ENCODE measurements at regions not wholly inside any gene's neighbourhood (a gene's known extent, or its start where the extent isn't known, plus 50 kb on each side); places are given as distances from the start of the nearest gene placed in this dataset.
A peak's percentile ranks its signal among the peaks of the same experiment; 100 is the strongest.
"Not testable (repeated sequence)": the region's sequence is repeated elsewhere in the genome, so short reads cannot be mapped to it uniquely, and the experiment has no call there.

DNA sequence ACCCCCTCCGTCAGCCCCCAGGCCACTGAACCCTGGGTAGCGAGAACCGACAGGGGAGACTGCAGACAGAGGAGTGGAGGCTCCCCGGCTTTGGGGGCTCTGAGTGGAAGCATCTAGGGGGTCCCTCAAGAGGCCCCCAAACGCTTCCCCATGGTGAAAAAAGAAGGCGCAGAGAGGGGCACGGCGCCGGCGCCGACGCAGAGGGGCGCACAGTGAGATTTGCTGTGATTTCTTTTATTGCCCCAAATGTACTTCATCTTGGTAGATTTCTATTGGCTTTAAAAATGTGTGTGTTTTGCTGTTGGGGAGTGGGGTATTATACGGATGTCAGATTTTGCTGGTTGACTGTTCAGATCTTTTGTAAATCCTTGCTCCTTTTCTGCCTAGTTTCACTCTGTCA is 392.9 kb downstream of the GOLGA6L6 start:
- DNase-seq, result not testable (repeated sequence)

DNA sequence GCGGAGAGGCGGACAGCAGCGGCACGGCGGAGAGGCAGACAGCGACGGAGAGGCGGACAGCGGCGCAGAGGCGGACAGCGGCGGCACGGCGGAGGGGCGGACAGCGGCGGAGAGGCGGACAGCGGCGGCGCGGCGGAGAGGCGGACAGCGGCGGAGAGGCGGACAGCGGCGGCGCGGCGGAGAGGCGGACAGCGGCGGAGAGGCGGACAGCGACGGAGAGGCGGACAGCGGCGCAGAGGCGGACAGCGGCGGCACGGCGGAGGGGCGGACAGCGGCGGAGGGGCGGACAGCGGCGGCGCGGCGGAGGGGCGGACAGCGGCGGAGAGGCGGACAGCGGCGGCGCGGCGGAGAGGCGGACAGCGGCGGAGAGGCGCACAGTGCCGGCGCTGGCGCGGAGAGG is 393.6 kb downstream of the GOLGA6L6 start:
- DNase-seq, result not testable (repeated sequence)

DNA sequence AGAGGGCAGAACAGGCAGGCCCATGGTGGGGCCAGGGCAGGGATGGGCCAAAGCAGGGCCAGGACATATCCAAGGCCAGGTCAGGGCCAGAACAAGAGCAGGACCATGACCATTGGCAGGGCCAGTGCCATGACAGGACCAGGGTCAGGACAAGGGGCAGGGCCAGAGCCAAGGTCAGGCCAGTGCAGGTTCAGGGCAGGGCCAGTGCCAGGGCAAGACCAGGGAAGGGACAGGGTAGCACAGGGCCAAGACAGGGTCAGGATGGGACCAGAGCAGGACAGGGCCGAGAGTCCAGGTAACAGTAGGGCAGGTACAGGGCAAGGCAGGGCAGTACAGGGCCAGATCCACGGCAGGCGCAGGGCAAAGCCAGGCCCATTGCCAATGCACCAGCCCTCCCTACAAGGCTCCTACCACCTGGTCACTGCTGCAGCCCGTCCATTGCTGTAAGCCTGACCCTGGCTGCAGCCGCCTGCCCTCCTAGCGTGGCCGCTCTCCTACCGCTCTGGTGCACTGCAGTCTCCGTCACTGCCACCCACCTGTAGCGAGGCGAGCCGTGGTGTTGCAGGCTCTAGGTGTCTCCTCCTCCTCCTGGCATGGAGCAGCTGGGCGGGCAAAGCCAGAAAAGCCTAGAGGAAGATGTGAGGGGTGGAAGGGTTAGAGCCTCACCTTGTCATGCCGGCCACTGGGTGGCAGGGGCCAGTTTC is 397.1 kb downstream of the GOLGA6L6 start:
- not testable (repeated sequence) for DNase-seq

DNA sequence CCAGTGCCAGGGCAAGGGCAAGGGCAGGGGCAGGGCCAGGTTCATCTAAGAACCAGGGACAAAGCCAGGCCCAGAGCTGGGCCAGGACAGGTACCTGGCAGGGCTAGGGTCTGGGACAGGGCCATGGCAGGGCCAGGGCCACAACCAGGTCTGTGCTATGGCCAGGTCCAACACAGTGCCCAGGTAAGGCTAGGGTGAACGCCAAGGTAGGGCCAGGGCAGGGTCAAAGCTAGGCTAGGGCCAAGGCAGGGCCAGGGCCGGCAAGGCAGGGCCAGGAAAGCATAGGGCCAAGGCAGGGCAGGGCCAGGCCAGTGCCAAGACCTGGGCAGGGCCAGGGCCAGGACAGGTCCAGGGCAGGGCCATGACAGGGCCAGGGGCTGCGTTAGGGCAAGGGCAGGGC is 398.7 kb downstream of the GOLGA6L6 start:
- not testable (repeated sequence) for DNase-seq

DNA sequence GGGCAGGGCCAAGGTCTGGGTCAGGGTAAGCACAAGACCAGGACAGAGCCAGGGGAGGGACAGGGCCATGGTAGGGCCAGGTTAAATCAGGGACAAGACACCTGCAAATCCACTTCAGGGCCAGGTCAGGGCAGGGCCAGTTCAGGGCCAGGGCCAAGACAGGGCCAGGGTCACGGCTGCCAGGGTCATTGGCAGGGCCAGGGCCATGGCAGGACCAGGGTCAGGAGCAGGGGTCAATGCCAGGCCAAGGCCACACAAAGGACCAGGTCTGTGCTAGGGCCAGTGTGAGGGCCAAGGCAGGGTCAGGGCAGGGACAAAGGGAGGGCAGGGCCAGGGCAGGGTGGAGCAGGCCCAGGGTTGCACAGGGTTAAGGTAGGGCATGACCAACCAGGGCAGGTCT is 399.2 kb downstream of the GOLGA6L6 start:
- peak in 1 of 2 donors; percentile 1 for DNase-seq

DNA sequence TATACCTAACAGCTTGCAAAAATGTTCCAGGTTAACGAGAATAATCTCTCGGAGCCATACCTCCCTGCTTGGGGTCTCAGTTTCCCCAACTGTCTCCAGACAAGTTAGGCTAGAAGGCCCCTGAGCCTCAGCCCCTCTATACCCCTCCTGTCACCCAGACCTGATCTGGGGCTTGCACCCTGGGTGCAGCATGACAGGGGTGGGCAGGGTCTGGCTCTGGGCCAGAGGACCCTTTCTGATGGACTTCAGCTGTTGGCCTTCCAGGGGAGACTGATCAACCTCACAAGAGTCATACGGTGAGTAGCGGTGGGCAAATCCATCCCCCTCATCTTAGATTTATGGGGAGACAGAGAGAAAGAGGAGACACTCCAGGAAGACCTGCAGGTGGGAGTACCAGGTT is 416.9 kb downstream of the GOLGA6L6 start:
- DNase-seq, result not testable (repeated sequence)

DNA sequence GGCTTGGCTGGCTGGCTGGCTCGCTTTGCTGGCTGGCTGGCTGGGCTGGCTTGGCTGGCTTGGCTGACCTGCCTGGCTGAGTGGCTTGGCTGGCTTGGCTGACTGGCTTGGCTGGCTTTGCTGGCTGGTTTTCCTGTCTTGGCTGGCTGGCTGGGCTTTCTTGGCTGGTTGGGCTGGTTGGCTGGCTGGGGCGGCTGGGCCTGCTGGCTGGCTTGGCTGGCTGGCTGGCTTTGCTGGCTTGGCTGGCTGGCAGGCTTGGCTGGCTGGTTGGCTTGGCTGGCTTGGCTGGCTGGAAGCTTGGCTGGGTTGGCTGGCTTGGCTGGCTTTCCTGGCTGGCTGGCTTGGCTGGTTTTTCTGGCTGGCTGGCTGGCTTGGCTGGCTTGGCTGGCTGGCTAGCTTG is 435.6 kb downstream of the GOLGA6L6 start:
- DNase-seq, result peak in 1 of 2 donors; percentile 2

DNA sequence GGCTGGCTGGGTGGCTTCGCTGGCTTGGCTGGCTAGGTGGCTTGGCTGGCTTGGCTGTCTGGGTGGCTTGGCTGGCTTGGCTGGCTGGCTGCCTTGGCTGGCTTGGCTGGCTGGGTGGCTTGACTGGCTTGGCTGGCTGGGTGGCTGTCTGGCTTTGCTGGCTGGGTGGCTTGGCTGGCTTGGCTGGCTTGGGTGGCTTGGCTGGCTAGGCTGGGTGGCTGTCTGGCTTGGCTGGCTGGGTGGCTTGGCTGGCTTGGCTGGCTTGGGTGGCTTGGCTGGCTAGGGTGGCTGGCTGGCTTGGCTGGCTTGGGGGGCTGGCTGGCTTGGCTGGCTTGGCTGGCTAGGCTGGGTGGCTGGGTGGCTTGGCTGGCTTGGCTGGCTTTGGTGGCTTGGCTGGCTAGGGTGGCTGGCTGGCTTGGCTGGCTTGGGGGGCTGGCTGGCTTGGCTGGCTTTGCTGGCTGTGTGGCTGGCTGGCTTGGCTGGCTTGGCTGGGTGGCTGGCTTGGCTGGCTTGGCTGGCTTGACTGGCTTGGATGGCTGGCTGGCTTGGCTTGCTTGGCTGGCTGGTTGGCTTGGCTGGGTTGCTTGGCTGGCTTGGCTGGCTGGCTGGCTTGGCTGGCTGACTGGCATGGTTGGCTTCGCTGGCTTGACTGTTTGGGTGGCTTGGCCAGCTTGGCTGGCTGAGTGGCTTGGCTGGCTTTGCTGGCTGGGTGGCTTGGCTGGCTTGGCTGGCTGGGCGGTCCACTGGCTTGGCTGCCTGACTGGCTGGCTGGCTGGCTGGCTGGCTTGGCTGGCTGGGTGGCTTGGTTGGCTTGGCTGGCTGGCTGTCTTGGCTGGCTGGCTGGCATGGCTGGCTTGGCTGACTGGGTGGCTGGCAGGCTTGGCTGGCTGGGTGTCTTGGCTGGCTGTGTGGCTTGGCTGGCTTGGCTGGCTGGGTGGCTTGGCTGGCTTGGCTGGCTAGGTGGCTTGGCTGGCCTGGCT is 436.3 kb downstream of the GOLGA6L6 start:
- peak in 1 of 2 donors; percentile 0 for DNase-seq

DNA sequence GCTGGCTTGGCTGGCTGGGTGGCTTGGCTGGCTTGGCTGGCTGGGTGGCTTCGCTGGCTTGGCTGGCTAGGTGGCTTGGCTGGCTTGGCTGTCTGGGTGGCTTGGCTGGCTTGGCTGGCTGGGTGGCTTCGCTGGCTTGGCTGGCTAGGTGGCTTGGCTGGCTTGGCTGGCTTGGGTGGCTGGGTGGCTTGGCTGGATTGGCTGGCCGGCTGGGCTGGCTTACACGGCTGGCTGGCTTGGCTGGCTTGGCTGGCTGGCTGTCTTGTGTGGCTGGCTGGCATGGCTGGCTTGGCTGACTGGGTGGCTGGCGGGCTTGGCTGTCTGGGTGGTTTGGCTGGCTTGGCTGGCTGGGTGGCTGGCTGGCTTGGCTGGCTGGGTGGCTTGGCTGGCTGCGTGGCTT is 437.0 kb downstream of the GOLGA6L6 start:
- DNase-seq, result peak in 1 of 2 donors; percentile 1

DNA sequence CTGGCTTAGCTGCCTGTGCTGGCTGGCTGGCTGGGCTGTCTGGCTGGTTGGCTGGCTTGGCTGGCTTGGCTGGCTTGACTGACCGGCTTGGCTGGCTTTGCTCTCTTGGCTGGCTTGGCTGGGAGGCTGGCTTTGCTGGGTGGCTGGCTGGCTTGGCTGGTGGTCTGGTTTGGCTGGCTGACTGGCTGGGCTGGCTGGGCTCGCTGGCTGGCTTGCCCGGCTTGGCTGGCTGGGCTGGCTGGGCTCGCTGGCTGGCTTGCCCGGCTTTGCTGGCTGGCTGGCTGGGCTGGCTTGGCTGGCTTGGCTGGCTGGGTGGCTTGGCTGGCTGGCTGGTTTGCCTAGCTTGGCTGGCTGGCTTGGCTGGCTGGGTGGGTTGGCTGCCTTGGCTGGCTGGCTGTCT is 438.7 kb downstream of the GOLGA6L6 start:
- DNase-seq, result peak in 1 of 2 donors; percentile 9

DNA sequence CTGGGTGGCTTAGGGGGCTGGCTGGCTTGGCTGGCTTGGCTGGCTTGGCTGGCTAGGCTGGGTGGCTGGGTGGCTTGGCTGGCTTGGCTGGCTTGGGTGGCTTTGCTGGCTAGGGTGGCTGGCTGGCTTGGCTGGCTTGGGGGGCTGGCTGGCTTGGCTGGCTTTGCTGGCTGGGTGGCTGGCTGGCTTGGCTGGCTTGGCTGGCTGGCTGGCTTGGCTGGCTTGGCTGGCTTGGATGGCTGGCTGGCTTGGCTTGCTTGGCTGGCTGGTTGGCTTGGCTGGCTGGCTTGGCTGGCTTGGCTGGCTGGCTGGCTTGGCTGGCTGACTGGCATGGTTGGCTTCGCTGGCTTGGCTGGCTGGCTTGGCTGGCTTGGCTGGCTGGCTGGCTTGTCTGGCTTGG is 439.4 kb downstream of the GOLGA6L6 start:
- DNase-seq, result peak; percentile 2

DNA sequence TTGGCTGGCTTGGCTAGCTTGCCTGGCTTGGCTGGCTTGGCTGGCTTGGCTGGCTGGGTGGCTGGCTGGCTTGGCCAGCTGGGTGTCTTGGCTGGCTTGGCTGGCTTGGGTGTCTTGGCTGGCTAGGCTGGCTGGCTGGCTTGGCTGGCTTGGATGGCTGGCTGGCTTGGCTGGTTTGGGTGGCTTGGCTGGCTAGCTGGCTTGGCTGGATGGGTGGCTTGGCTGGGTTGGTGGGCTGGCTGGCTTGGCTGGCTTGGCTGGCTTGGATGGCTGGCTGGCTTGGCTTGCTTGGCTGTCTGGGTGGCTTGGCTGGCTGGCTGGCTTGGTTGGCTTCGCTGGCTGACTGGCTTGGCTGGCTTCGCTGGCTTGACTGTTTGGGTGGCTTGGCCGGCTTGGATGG is 440.3 kb downstream of the GOLGA6L6 start:
- DNase-seq, result not testable (repeated sequence)

DNA sequence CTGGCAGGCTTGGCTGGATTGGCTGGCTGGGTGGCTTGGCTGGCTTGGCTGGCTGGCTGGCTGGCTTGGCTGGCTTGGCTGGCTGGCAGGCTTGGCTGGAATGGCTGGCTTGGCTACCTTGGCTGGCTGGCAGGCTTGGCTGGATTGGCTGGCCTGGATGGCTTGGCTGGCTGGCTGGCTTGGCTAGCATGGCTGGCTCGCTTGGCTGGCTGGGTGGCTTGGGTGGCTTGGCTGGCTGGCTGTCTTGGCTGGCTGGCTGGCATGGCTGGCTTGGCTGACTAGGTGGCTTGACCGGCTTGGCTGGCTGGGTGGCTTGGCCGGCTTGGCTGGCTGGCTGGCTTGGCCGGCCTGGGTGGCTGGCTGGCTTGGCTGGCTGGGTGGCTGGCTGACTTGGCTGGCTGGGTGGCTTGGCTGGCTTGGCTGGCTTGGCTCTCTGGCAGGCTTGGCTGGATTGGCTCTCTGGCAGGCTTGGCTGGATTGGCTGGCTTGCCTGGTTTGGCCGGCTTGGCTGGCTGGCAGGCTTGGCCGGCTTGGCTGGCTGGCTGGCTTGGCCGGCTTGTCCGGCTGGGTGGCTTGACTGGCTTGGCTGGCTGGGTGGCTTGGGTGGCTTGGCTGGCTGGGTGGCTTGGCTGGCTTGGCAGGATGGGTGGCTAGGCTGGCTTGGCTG is 440.9 kb downstream of the GOLGA6L6 start:
- not testable (repeated sequence) for DNase-seq

DNA sequence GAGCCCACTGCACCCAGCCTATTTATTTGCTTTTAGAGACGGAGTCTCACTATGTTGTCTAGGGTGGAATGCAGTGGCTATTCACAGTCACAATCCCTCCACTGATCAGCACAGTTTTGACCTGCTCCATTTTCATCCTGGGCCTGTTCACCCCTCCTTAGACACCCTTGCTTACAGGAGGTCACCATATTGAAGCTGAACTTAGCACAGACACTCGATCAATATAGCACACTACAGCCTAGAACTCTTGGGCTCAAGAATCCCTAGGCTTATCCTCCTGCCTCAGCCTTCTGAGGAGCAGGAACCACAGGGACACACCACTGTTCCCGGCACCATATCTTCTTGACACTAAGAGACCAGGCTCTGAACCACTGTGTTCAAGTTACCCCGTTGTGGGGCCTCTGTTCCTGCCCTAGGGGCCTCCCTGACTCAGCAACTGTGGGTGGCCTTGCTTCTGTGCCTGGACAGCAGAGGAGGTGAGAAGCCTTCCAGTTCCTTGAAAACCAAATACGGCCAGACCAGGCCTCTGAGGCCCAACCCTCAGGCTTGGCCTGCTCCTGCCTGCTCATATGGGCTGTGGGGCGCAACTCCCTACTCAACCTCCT is 445.8 kb downstream of the GOLGA6L6 start:
- DNase-seq, result not testable (repeated sequence)

DNA sequence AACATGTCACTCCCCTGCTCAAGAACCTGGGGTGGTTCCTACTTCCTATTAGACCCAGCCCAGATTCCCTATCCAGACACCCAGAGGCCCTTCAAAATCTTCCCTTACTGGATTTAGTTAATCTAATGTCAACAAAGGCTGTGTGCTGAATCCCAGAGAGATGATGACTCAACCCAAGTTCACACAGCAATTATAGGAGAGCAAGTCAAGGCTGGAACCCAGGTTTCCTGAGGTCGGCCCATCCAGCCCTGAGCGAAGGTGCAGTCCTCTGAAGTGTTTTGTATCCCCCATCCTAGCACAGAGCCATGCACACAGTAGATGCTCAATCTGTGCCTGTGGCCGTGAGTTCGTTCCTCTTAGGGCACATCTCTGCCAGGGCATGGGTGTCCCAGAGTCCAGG is 452.1 kb downstream of the GOLGA6L6 start:
- not testable (repeated sequence) for DNase-seq

DNA sequence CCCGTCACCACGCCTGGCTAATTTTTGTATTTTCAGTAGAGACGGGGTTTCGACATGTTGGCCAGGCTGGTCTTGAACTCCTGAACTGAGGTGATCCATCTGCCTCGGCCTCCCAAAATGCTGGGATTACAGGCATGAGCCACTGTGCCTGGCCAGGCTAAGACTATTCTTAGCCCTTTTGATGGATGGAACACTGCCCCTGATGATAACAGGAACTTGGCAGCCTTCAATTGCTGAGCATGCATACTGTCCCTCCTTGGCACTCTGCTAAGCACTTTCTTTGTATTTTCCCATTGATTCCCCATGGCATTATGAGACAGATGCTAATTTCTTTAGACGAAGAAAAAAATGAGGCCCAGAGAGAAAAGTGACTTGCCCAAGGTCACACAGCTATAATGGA is 457.6 kb downstream of the GOLGA6L6 start:
- DNase-seq, result not testable (repeated sequence)

DNA sequence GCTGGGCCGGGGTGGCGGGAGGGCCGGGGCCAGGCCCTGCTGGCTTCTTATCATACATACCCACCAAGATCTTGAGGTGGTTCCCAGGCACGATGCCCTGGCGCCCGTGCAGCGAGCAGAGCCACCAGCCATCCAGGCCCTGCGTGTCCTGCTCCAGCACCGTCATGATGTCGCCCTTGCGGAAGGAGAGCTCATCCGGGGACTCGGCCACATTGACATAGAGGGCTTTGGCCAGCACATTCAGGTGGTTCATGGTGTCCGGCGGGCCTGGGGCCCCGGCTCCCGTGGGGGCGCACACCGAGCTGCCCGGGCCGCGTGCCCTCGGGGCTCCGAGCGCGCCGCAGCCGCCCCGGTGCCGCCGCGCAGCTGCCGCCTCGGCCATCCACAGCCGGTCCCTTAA is 467.5 kb downstream of the GOLGA6L6 start:
- not testable (repeated sequence) for DNase-seq

DNA sequence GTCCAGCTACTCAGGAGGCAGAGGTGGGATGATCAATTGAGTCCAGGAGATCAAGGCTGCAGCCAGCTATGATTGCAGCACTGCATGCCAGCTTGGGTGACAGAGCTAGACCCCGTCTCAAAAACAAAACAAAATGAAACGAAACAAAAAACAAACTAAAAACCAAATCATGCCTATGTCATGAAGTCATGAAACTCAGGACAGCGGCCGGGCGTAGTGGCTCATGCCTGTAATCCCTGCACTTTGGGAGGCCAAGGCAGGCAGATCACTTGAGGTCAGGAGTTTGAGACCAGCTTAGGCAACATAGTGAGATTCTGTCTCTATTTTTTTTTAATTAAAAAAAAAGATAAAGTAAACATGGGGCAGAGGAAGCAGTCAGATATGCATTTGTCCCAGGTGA is 472.6 kb downstream of the GOLGA6L6 start:
- DNase-seq, result not testable (repeated sequence)

DNA sequence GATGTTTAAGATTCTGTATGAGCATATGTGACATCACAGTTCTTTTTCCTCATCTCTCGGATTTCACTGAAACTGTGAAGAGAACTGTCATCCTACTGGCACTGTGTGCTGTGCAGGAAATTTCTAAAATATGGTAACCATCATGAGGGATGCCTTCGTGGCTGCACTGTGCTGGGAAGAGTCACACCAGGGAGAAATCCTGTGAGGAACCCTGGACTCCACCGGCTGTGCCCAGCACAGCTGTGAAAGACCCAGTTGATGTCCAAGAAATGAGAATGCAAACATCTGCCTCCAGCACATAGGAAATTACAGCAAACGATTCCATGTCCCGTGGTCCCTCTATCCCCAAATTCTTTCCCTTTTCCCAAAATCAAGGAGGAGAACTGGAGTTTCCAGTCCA is 475.4 kb downstream of the GOLGA6L6 start:
- not testable (repeated sequence) for DNase-seq

DNA sequence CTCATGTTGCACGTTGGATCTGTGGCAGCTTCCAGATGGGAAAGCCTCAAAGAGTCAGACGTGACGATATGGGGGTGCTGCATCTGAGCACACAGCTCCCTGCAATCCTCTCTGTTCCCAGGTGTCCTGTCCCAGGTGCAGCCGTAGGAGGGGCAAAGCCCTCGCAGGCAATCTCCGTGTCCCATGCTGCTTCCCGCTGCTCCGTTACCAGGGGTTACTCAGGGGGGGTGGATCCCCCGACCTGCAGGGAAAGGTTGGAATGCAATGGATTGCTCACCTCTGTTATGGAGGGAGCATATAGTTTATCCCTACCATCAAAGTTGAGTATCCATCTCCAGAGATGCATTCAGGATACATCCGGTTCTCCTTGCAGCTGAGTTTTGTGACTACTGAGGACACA is 476.1 kb downstream of the GOLGA6L6 start:
- DNase-seq, result not testable (repeated sequence)

DNA sequence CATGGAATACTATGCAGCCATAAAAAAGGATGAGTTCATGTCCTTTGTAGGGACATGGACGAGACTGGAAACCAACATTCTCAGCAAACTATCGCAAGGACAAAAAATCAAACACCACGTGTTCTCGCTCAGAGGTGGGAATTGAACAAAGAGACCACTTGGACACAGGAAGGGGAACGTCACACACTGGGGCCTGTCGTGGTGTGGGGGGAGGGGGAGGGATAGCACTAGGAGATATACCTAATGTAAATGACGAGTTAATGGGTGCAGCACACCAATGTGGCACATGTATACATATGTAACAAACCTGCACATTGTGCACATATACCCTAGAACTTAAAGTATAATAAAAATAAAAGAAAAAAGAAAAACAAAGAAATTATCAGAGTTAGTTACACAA is 478.4 kb downstream of the GOLGA6L6 start:
- DNase-seq, result not testable (repeated sequence)

DNA sequence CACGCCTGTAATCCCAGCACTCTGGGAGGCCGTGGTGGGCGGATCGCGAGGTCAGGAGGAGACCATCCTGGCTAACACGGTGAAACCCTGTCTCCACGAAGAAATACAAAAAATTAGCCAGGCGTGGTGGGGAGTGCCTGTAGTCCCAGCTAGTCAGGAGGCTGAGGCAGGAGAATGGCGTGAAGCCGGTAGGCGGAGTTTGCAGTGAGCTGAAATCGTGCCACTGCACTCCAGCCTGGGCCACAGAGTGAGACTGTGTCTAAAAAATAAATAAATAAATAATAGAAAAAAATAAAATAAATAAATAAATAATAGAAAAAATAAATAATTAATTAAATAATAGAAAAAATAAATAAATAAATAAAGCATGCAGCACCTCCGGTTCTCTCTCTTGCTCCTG is 480.8 kb downstream of the GOLGA6L6 start:
- not testable (repeated sequence) for DNase-seq

DNA sequence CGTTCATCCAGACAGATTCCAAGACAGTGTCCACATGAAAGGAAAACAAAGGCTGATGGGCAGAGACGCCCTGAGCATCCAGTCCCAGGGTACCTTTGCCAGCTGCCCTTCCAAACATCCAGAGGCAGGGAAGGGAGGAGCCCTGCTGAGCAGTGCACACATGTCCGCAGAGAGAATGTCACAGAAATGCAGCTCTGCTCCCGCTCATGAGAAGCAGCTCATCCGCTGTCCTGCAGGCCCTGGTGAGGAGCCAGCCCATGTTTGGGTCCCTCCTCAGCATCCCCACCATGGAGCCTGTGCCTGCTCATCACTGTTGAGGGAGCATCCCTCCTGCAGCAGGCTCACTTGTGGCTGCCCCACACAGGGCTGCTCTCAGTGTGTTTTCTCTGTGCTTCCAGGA is 484.7 kb downstream of the GOLGA6L6 start:
- not testable (repeated sequence) for DNase-seq
